HG03457 (cell line): ENCODE measurements at regions not wholly inside any gene's neighbourhood (a gene's known extent, or its start where the extent isn't known, plus 50 kb on each side); places are given as distances from the start of the nearest gene placed in this dataset.

Experiments used
- ATAC-seq: cut with Tn5 transposase; IDR thresholded peaks from one replicate; pipeline ENCODE4 v1.9.1; 2021; ENCODE audit warnings: moderate number of reproducible peaks; ENCODE audit not compliant: unreplicated experiment

DNA sequence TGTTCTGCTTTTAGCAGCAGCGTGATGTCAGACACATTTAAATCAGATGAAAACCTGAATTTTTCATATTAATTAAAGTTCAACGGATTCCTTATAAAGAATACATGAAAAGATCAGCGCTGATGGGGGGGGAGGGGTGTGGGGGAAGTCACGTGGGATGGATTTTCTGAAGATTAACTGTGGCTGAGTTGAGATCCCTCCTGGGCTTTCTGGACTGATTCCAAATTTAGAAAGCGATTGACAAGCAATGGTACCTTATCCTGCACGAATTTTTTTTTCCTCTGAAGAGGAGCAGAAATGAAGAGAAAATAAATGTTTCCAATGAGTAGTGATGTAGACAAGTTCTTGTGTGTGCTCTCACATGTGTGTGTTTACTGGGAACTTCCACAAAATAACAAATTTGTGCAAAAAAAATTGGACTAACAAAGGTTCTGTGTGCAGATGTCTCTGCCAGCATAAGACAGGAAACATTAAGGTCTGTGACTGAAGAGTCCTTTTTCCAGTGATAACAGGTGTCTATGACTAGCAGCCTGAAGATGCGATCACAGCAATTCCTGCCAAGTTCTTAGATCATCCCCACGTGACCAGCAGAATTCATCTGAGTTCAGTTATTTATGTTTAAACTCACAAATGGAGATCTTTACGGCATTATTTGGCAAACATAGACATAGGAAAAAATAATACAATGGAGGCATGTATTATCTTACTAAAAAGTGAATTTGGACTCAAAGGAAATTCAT is 585.2 kb upstream of the CELF2 start:
- ATAC-seq = no peak

DNA sequence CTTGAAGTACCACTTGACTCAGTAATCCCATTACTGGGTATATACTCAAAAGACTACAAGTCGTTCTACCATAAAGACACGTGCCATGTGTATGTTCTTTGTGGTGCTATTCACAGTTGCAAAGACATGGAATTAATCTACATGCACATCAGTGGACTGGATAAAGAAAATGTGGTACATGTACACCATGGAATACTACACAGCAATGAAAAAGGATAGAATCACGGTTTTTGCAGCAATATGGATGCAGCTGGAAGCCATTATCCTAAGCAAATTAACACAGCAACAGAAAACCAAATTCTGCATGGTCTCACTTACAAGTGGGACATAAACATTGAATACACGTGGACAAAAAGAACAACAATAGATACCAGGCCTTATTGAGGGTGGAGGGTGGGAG is 583.4 kb upstream of the CELF2 start:
- no peak for ATAC-seq

DNA sequence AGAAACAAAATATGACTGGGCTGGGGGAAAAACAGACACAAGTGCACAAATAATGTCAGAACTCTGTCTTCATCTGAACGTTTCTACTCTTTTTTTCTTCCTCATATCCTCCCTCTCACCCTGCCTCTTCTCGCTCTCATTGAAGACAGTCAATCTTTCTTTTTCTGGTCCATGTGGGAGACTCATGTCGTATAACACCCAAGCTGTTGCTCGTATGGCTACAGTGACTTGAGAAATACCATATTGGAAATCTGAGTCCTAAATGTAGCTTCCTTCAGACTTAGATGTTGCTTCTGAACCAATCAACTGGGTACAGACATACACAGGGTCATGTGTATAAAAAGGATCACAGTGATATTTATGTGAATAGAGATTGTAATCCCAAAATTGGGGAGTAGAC is 579.8 kb upstream of the CELF2 start:
- ATAC-seq = no peak

DNA sequence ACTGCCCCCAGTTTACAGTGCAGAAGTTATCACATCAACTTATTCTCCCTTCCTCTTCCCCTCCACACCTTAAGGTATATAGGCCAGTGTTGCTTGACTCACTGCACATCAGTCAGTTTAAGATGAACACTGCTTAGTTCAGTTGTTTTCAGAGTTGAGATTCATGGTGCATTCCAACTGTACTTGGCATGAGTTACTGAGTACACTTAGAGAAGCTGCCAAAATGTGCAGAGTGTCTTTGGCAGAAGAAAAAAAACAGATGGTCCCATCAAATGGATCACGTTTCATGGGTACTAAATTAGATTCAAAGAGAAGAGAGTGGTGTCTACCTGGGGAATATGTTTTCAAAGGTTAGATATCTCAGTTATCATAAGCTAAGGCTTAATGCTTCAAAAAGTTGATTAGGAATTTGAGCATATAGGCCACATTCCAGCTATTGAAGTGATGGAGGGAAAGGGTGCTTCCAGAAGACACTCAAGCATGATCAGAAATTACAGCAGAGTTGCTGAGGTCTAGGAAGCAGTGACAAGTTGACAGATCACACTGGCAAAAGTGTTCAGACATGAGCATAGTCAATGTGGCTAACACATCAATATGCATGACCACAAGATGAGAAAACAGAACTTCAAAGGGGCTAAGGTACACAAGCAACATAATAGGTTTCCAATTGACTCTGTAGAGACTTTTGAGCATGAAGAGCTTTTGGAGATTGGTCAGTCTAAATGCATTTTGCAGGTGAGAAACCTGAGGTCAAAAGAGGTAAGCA is 579.2 kb upstream of the CELF2 start:
- ATAC-seq = no peak

DNA sequence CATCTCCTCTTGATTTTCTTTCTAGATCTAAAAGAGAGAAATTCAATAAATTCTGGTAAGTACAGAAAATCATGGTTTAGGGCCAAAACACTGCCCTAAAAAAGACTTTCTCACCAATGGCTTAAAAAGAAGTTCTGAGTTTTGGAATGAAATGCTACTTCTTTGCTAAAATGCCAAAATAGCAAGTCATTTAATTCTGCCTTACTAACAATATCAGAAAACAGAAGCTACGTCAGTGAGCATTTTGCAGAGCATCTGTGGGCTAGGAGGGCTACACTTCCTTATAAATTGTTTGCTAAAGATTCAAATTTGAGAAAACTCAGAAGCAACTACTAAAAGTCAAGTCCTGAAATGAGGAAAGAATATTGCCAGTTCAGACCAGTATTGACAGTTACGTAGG is 560.8 kb upstream of the CELF2 start:
- ATAC-seq = no peak

DNA sequence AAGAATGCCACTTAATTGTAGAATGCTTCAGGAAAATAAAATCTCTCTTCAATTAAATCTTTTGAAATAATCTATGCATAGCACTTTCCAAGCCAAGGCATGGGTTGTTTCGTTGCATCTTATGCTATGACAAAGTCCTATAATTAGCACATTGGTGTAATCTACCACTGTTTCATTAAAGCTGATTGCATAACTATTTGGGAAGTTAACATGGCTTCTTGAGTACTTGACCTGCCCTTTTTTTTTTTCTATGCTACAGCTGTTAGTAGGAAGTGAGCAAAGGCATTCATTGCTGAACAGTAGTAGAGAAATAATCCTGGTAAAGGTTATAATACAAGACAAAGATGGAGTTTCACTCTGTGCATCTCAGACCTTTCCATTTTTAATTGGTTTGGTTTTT is 557.2 kb upstream of the CELF2 start:
- no peak for ATAC-seq

DNA sequence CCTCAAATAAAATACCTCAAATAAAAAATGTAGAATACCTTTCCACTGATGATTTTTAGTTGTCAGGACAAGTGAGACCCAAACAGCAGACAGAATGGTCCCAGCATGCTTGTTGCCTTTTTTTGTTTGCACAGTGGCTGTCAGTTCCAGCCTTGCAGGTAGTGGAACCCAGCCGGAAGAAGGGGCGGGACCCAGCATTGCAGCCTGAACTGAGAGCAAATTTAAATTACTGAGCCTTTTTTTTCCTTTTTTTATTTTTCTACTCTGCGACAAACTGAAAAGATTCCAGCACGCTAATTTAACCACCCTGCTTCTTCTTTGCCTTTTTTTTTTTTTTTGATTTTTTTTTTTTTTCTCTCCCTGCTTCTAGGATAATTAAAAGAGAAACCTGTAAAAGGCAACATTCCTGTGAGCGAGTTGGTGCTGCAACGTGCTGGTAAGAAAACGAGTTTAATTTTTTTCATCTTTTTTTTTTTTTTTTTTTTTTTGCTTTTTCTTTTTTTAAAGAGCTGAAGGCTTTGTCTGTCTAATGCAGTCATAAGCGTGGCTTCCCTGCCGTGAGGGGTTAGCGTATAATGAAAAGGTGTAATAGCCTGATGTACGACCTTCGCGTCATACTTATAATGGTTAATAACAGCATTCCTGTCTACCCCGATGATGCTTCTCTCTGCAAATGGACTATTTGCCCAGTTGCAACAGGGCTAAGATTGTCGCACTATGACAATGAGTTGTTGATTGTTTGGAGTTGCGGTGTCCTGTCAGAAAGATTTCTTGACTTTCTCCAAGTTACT is 555.3 kb upstream of the CELF2 start:
- no peak for ATAC-seq

DNA sequence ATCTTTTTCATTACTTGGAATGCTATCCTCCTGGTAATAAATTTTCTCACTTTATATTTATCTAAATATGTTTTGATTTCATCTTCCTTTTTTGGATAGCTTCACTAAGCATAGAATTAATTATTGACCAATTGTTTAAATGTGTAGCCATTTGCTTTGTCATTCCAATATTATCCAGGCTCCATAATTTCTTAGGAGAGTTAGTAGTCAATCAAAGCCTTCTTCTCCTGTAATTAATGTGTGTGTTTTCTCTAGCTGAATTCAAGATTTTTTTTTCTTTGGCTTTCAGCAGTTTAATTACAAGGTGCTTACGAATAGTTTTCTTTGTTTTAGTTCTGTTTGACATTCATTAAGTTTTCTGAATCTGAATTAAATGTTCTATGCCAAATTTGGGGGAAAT is 545.9 kb upstream of the CELF2 start:
- ATAC-seq = no peak

DNA sequence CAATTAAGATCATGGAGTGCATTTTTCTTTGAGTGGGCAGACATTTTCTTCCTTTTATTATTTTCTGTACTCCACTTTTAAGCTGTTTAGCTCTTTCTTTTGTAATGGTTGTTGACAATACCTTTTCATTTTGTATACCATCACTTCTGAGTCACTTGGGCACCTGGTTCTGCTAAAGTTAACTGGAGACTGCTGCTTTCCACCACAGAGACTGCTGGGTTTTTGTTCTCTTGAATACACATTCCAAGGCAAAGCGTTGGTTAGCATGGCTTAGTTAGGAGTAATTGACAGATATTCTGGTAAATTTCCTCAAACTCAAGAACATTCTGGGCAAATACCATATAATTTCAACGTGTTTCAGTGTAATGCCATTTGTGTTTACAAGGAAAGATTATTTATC is 541.9 kb upstream of the CELF2 start:
- no peak for ATAC-seq

DNA sequence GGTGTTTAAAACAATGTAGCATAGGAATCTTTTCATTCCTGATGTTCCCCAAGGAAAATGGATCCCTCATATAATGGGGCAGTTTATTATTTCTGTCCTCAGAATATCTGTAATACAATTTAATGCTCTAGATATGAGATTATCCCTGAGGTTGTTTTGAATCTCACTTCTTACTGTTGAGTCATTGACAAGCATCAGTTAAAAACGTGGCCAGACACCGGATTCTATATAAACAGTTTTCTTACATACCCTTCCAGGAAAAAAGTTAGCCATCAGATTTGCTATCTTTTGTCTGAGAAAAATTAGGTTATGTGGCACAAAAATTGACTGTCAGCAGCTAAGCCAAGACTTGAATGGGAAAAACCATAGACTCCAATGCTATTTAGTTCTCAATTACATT is 539.8 kb upstream of the CELF2 start:
- no peak for ATAC-seq

DNA sequence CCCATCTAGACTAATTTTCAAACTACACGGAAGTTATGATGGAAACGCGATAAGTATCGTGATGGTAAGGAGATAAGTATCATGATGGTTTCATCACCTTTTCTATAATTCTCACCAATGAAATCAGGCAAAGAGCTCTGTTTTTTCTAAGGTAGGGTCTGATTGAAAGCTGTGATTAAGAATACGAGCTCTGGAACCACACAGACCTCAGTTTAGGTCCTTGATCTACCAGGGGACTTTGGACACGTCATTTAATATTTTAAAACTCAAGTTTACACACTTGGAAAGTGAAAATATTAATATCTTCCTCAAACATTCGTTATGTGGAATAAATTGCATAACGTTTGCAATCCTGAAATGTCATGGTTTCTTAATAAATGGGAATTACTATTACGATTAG is 538.2 kb upstream of the CELF2 start:
- no peak for ATAC-seq

DNA sequence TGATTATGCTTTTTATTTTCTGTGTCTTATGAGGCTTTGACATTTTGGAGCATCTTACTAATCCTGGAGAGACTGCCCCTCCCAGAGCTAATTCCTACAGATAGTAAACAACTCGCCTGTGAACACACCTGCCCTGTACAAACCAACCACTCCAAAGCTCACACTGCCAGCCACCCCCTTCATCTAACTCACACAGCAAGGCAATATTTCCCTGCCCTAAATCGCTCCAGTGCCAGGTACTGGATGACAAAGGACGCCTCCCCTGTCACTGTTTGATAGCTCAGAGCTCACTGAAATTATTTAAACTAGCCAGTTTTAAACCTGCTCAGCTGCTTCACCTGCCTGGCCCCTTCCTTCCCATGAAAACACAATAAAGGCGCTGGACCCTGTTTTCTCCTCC is 535.1 kb upstream of the CELF2 start:
- ATAC-seq = no peak

DNA sequence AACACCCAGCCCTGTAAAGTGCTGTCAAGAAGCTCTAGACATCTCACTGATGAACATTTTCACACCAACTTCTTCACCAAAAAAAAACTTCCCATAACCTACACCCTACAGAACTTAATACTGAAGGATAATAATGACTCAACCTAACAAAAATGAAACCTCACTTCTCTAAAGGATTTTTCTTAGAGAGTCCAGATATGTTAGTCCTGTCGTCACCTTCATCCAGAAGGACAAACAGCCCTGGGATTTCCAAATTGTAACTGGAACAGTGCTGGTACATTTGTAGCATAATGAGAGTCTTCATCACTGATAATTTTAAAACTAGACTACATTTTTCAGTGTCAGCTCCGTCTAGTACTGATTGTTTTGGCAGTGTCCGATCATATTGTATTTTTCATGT is 528.6 kb upstream of the CELF2 start:
- ATAC-seq = no peak

DNA sequence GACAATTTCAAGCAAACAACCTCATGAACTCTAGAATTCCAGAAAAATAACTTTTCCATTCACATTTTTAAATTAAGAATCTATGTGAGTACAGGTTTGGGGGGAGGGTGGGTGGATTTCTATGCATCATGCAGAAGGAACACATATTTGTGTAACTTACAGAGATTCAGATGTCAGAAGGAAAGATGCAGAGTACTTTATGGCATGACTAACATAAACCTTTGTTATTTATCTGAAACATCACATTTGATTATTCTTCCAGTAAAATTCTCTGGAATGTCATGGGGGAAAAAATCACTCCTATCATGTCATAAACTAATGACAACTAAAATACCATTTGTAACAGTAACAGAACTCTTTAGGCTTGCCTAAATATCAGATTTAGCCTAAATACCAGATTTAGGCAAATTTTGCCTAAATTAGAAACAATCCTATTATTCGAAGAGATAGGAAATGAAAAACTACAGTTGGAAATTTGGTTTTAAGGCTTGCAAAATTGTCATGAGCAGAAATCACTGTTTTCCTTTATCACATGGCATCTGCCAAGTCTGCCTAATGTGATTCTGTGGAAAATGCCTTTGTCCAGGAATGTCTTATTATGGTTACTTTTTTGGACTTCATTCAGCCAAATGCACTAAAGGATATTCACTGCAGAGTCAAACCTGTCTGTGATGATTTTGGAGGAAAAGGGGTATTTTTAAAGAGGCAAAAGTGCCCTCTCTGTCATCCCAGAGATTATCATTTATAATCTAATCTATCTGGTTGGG is 527.7 kb upstream of the CELF2 start:
- no peak for ATAC-seq

DNA sequence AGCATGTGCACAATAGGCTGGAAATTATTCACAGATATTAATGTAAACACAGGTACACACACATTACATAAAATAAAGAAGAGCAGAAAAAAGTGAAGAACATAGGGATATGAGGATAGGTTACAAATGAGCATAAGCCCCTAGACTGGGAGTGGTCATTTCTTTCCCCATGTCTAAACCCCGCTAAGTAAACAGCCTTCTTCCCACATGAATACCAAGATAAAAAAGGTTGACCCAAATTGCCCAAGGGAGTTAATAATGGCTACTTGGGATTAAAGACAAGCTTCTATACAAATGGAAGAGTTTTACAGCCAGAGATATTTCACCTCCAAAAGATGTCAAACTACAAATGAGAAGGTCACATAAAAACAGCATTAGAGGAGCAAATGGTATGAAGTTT is 527.1 kb upstream of the CELF2 start:
- ATAC-seq = no peak

DNA sequence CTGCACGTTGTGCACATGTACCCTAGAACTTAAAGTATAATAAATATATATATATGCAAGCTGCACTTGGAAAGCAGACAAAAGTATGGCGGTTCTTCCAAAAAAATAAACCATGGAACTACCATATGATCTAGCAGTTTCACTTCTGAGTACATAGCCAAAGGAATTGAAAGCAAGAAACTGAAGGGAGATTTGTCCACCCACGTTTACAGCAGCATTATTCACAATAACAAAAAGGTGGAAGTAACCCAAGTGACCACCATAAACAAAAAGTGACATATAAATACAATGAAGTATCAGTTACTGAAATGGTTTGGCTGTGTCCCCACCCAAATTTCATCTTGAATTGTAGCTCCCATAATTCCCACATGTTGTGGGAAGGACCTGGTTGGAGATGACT is 525.3 kb upstream of the CELF2 start:
- no peak for ATAC-seq

DNA sequence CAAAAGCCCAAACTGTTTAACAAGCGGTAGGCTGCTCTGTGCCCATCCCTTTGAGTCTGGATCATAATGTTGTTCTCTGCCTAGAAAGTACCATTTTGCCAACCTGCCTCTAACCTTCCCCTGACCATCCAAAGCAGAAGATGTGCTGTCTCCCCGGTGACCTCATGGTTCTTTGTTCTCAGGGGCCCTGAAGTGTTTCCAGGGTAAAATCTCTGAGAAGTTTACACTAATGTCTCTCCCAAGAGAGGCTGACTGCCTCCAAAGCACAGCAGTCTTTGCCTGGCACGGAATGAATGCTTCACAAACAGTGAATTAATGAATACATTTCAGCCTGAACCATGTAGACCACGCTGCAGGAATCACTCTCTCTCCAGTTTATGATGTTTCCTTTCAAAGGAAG is 523.8 kb upstream of the CELF2 start:
- ATAC-seq = no peak

DNA sequence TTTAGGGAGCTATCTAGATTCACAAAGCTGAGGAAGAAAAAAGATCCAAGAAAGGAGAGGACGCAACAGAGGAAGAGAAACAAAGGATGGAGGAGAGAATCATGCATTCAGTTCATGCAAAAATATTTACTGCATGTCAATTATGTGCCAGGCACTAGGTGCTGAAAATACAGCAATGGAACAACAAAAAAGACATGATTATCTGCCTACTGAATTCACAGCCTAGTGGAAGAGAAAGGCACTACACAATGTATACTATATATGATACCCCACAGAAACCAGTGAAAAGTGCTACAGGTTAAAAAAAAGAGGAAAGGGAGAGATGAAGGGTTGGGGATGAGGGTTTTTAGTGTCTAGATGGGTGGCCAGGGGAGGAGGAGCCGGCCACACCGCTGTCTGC is 520.4 kb upstream of the CELF2 start:
- ATAC-seq = no peak

DNA sequence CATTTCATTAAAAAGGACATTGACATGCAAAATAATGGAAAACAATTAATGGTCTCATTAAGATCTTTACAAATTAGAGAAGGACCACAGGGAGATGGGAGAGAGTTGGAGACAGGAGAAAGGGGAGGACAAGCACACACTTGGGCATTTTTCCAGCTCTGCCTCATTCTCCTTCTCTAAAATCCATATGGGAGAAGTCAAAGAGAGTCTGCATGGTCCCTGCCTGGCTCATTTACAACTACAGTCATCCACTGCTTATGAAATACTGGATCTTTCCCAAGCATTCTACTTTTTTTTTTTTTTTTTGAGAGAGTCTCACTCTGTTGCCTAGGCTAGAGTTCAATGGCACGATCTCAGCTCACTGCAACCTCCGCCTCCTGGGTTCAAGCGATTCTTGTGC is 518.9 kb upstream of the CELF2 start:
- ATAC-seq = no peak

DNA sequence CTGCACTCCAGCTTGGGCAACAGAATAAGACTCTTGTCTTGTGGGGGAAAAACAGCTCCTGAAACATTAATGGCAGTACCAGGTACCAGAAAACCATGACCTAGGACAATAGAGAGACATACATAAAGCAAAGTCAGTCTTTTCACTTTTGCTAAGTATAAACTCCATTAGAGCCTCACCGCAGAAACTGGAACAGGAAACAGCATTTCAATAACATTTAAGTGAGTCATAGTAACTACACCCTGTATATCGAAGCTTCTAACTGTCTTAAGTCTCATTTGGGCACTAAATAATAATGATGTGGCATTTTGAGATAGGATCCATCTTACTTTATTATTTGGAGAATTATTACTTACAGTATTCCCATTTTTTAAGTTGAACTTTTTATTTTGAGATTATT is 517.8 kb upstream of the CELF2 start:
- no peak for ATAC-seq

DNA sequence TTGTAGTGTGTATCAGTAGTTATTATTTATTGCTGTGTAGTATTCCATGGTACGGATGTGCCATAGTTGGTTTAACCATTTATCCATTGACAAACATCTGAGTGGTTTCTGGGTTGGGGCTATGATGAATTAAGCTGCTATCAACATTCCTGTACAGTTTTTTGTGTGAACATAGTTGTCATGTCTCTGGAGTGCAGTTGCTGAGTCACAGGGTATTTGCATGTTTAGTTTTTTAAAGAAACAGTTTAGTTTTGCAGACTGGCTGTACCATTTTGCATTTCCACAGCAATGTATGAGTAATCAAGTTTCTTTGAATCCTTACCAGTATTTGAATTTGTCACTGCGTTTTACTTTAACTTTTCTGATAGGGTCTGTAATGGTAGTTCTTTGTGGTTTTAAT is 516.7 kb upstream of the CELF2 start:
- no peak for ATAC-seq
